ENCODE measurements at regions not wholly inside any gene's neighbourhood (a gene's known extent, or its start where the extent isn't known, plus 50 kb on each side); places are given as distances from the start of the nearest gene placed in this dataset.
"Not testable (repeated sequence)": the region's sequence is repeated elsewhere in the genome, so short reads cannot be mapped to it uniquely, and the experiment has no call there.

GRCh38 chr12:131192951-131193350 is 239.2 kb downstream of the ADGRD1 start:
- DNase-seq (ENCODE audit: low read depth in 2 of 2) = no peak

GRCh38 chr12:131194166-131194565 is 240.5 kb downstream of the ADGRD1 start:
- DNase-seq (ENCODE audit: low read depth in 2 of 2) = no peak

GRCh38 chr12:131195796-131196195 is 242.1 kb downstream of the ADGRD1 start:
- no peak for DNase-seq (ENCODE audit: low read depth in 2 of 2)

DNA sequence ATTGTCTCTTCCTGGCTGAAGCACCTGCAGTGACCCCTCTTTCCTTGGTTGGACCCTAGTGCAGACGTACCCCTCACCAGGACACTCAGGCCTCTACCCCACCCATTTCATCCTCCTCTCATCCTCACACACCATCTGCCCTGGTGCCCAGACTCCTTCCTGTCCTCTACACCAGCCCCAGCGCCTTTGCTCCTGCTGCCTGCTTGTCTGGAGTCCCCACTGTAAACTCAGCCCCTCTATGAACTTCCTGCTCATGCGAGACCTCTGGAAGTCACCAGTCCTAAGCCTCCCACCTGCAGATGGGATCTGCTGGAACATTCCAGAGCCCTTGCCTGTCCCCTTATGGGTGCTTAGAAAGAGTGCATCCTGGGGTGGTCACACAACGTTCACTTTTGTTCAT is 242.5 kb downstream of the ADGRD1 start:
- DNase-seq (ENCODE audit: low read depth in 2 of 2) = no peak

GRCh38 chr12:131197490-131197889 is 243.8 kb downstream of the ADGRD1 start:
- no peak for DNase-seq (ENCODE audit: low read depth in 2 of 2)

GRCh38 chr12:131199221-131199620 is 245.5 kb downstream of the ADGRD1 start:
- no peak for DNase-seq (ENCODE audit: low read depth in 2 of 2)

DNA sequence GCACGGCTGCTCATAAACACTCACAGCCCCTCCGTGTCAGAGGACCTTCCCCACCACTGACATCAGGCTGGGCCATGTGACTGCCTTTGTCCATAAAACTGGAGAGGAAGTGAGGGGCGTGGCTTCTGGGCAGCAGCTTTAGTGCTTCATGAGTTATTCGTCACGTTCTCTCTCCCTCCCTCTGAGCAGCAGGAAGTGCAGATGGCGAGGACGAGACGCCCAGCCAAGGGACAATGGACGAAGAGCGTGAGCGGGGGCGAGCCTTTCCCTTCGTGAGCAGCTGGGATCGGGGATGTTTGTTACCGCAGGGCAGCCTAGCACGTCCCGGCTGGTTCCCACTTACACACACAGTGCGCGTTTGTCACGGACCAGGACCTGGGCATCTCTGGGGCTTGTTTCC is 248.2 kb downstream of the ADGRD1 start:
- not testable (repeated sequence) for DNase-seq (ENCODE audit: low read depth in 2 of 2)

DNA sequence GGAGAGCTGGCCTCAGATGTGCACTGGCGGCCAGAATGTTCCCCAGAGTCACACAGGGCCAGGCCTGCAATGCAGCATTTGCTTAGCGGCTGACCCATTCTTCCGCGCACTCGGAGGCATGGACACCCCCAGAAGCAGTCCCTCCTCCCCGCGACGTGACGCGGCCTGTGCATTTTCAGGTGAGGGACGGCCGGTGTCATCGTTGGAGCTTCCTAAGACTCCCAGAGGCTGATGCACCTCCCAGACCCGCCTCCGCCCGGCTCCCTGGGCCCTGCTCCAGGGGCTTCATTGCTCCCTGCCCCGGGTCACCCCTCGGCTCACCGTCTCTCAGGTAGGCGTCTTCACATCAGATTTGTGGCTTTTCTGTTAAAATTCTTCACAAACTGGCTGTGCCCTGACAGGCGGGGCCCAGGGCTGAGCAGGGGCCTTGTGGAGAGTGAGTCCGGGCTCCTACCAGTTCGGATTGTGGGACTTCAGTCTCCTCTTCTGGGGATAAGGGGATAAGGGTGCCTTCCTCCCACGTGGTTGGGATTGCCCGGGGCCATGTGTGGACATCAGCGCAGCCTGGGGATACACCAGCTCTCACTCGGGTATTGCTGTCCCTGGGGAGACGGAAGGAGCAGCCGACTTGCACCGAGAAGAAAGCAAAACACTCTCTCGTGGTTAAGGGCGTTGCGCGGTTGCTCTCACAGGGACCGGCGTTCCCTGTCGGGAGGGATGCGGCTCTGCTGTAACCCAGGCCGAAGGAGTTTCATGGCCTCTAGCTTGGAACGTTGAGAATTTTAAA is 249.1 kb downstream of the ADGRD1 start:
- no peak for DNase-seq (ENCODE audit: low read depth in 2 of 2)

- no peak for DNase-seq (ENCODE audit: low read depth in 2 of 2)
Measured at GRCh38 chr12:131203666-131204415, 250.1 kb downstream of the ADGRD1 start.

DNA sequence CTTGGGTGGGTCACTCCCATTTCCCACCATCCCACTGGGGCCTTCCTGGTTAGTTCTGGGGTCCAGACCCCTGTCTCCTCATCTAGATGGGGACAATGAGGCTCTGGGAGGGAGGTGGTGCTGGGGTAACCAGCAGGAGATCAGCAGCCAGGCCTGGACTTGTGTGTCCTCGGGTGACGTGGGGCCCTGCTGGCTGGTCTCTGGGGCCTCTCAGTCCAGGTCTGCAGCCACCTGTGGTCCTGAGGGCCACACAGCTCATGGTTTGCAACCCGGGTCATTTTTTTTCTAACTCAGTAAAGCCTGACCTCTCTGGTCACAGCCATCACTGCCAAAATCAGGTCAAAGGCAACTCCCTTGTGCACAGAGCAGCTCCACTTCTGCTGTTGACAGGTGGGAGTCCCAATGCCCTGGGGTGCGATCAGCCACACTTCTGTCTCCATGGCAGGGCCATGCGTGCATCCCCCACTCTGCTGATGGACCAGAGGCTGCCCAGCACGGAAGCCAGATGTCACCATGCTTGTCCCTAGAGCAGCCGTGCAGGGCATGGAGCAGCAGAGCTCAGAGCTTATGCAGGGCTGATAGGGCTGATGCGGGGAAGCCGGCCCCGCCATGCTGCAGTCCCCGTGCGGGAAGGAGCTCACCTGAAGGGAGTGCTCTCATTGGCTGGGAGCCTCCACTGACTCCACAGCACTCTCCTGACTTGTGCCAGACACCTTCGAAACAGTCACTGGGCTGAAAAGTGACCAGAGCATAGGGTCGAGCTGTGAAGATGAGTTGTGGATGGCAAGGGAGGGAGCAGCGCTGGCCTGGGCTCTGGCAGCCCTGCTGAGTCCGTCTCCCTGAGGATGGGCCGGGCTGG is 250.9 kb downstream of the ADGRD1 start:
- DNase-seq (ENCODE audit: low read depth in 2 of 2) = no peak

GRCh38 chr12:131205275-131205933 is 251.7 kb downstream of the ADGRD1 start:
- DNase-seq (ENCODE audit: low read depth in 2 of 2) = not testable (repeated sequence)

DNA sequence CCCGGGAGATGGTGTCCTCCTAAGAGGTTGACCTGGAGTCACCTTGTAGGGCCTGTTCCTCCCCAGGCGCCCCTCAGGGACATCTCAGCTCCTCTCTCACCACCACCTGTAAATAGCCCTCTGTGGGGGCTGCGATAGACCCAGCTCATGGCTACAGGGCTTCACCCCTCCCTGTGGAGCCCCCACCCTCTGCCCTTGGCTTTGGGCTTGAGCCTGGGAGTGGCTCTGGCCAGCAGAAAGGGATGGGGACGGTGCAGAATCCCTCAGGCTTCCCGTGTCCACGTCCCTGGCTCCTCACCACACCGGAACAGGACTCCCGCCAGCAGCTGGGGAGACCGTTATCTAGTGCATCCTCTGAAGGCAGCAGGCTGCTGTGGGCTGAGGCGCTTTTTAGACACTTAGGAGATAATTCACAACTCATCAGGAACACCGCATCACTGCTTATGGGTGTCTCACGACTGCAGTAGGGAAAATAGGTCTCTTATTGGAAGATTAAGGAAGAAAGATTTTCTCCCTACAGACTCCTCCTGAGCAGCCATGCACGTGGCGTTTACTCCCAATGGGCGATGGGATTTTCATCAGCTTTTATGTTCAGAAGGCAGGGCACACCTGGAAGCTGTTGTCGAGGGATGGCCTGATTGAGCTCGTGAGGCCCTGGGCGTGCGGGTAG is 253.1 kb downstream of the ADGRD1 start:
- DNase-seq (ENCODE audit: low read depth in 2 of 2) = not testable (repeated sequence)

- DNase-seq (ENCODE audit: low read depth in 2 of 2) = not testable (repeated sequence)
Measured at GRCh38 chr12:131207300-131207660, 253.6 kb downstream of the ADGRD1 start.

GRCh38 chr12:131207841-131208240 is 254.1 kb downstream of the ADGRD1 start:
- not testable (repeated sequence) for DNase-seq (ENCODE audit: low read depth in 2 of 2)

GRCh38 chr12:131208425-131208824 is 254.7 kb downstream of the ADGRD1 start:
- no peak for DNase-seq (ENCODE audit: low read depth in 2 of 2)

DNA sequence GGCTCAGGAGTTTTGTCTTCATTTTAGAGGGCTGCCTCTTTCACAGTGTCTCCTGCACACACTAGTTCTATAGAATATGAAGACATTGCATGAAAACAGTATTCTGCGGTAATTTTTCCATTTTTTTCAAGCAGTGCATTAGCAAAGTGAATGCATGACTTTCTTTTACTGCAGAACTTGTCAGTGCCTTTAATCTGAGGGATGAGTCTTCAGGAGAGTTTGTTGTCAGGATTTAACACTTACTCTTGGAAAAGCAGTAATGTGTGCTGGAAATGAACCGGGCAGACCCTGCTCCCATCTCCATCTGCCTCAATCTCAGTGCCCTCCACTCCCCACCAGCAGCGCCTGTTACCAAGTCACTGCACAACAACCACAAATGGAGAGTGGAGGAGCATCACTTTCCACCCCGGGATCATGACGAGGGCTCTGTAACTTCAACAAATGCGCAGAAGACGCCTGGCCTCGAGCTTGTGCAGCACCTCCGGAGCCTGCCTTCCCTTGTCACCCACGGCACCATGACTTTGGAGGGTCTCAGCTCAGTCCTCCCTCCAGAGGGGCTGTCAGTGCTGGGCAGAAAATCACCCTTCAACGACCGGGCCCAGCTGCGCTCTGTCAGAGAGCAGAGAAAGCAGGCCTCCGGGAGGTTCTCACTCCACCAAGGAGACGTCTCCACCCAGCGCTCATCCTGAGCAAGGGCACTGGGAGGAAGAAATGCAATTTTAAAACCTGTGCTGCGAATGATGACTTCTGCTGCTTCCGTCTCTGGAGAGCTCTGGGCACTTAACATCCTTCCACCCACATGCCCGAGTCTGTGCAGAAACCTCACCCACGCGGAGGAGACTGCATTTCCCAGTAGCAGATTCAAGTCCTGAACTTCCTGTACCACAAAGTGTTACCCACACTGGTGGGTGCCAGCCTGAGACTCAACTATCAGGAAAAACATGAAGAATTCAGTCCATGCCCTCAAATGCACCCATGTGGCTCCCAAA is 255.7 kb downstream of the ADGRD1 start:
- DNase-seq (ENCODE audit: low read depth in 2 of 2) = no peak

DNA sequence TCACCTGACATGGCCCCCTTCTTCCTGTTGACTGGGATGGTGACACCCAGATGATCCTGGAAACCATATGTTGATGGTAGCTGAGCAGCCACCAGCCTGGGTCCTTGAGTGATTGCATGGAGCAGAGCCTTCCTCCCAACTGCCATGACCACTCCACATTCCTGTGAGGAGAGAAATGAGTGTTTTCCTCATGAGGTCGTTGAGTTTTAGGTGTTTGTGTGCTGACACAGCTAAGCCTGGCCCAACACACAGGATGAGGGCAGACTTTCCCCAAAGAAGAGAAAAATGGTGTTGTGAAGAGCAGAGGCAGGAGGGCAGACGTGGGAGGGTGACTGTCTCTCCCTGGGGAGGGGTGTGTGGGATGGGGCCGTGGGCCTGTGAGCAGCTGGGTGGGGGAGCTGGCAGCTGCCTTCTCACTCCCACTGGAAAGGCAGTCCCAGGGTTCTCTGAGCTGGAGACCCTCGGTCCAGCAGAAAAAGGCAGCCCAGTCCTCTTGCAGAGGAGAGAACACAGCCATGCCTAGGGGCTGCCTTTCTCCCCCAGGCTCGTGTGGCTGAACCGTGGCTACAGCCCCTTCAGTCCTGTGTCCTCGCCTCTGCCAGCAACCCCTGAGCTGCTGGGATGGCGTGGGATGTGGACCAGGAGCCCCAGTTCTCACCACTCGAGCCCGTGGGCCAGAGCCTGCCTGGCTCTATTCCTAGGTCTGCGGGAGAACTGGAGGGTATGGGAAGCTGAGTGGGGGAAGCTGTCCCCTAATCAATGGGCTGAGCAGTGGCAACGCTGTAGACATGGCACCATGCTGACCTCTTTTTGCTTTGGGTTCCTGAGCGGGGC is 257.0 kb downstream of the ADGRD1 start:
- no peak for DNase-seq (ENCODE audit: low read depth in 2 of 2)

- no peak for DNase-seq (ENCODE audit: low read depth in 2 of 2)
Measured at GRCh38 chr12:131211340-131211938, 257.7 kb downstream of the ADGRD1 start.
